ENCODE measurements at regions not wholly inside any gene's neighbourhood (a gene's known extent, or its start where the extent isn't known, plus 50 kb on each side); places are given as distances from the start of the nearest gene placed in this dataset.

- H3K27me3 Mint-ChIP-seq, result peaks cover 1% of the 10 kb centered on the region
- peaks cover 2 to 11% (median 4%) of the 10 kb centered on the region in 3 donors for H3K4me1 Mint-ChIP-seq
- no peaks in the 10 kb centered on the region for H3K9me3 Mint-ChIP-seq
- no peak overlapping the region for H3K4me3 Mint-ChIP-seq
- H3K27ac Mint-ChIP-seq, result no peak overlapping the region
- H3K36me3 Mint-ChIP-seq, result no peaks in the 10 kb centered on the region
These were observed 548.3 kb upstream of the TBL1XR1 start for GRCh38 chr3:177745607-177746005.

- H3K27me3 Mint-ChIP-seq, result peaks cover 1% of the 10 kb centered on the region
- no peak overlapping the region for H3K4me3 Mint-ChIP-seq
- H3K36me3 Mint-ChIP-seq, result no peaks in the 10 kb centered on the region
- H3K9me3 Mint-ChIP-seq, result no peaks in the 10 kb centered on the region
- H3K27ac Mint-ChIP-seq, result no peak overlapping the region
- H3K4me1 Mint-ChIP-seq, result peaks cover 2 to 13% (median 4%) of the 10 kb centered on the region in 3 donors
These were observed 549.2 kb upstream of the TBL1XR1 start for GRCh38 chr3:177746337-177746933.

GRCh38 chr3:177749836-177750235 lies 552.6 kb upstream of the TBL1XR1 start:
- Mint-ChIP-seq H3K27ac (no peak overlapping the region), H3K4me1 (peaks cover 0 to 22% (median 0%) of the 10 kb centered on the region in 3 donors), H3K27me3 (no peaks in the 10 kb centered on the region), H3K9me3 (peaks cover 0 to 2% (median 0%) of the 10 kb centered on the region in 3 donors), H3K36me3 (no peaks in the 10 kb centered on the region), H3K4me3 (no peak overlapping the region)

GRCh38 chr3:177750436-177750835 lies 553.2 kb upstream of the TBL1XR1 start:
- Mint-ChIP-seq H3K27ac (no peak overlapping the region), H3K36me3 (no peaks in the 10 kb centered on the region), H3K4me1 (peaks cover 0 to 22% (median 0%) of the 10 kb centered on the region in 3 donors), H3K9me3 (peaks cover 0 to 2% (median 0%) of the 10 kb centered on the region in 3 donors), H3K27me3 (no peaks in the 10 kb centered on the region), H3K4me3 (no peak overlapping the region)

- Mint-ChIP-seq H3K27me3 (no peaks in the 10 kb centered on the region), H3K27ac (peak overlapping the region in 2 of 3 donors; percentile 15 to 24), H3K4me1 (peaks cover 0 to 12% (median 0%) of the 10 kb centered on the region in 3 donors), H3K9me3 (peaks cover 0 to 2% (median 0%) of the 10 kb centered on the region in 3 donors), H3K4me3 (peak overlapping the region in 1 of 4 donors; percentile 68), H3K36me3 (peaks cover 4% of the 10 kb centered on the region)
These were observed 554.5 kb upstream of the TBL1XR1 start for GRCh38 chr3:177751770-177752169.

DNA sequence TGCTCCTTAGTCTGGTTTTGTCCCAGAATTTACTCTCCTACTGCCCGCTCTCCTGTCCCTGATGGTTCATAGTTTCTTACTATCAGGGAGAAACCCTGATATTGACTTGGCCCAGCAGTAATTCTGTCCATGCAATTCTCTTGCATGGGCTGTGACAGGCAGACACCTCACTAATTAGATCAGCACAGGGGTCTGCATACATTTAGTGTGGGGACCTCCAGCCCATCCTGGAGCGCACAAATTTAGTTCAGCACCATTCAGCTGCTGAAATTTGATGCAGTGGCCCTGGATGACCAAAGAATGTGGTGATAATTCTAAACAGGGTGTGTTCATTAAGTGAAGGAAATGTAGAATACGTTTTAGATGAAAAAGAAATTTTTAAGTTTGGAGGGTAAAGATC lies 555.5 kb upstream of the TBL1XR1 start:
- Mint-ChIP-seq H3K36me3 (peaks cover 4% of the 10 kb centered on the region), H3K4me3 (no peak overlapping the region), H3K4me1 (peaks cover 0 to 11% (median 0%) of the 10 kb centered on the region in 3 donors), H3K9me3 (peaks cover 0 to 2% (median 0%) of the 10 kb centered on the region in 3 donors), H3K27ac (peak overlapping the region in 1 of 3 donors; percentile 28), H3K27me3 (no peaks in the 10 kb centered on the region)

DNA sequence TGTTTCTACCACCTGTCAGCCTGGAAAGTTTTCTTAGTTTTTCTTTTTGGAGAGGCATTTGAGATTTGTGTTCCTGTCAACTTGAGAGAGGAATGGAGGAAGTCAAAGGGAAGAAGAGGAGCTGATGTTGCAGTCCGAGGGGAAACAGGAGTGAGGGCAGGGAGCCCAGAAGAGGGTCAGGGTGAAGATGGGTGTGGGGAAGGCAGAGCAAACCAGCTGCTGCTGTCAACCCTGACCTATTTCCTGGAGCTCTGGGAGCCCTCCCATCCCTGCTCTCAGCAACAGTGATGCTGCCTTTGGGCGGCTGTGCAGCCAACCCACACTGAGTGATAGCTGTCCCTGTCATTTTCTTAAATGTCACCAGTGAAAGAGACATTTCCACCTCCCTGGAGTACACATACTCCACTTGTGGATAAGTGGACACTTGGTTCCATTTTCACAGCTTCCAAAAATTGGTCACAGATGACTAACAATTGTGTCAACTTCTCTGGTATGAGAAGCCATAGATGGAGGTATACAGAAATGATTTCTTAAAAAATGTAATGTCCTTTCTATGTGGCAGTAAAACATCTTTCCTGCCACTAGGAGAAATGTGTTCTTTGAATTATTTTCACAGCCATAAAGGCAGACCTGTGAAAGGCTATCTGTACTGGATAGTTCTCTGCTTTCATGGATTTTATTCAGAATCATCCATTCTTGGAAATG lies 556.3 kb upstream of the TBL1XR1 start:
- no peak overlapping the region for H3K27ac Mint-ChIP-seq

DNA sequence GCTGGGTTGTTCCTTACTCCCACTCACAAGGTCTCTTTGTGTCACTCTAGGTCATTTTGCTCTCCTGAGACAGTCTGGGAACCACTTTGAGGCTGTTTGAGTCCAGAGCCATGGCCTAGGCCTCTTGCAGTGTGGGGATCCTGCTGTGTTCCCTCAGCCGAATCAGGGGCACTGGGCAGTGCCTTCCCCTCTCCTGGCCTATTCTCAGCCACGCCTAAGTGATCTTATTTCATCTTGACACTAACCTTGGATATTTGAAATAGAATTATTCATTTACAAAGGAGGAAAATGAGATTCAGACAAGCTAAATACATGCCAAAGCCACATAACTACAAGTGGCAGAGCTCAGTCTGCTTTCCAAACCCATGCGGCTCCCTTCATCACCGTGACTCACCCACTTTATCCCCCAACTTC lies 557.2 kb upstream of the TBL1XR1 start:
- no peak overlapping the region for H3K4me3 Mint-ChIP-seq
- no peak overlapping the region for H3K27ac Mint-ChIP-seq
- peaks cover 4% of the 10 kb centered on the region for H3K36me3 Mint-ChIP-seq
- peaks cover 0 to 11% (median 0%) of the 10 kb centered on the region in 3 donors for H3K4me1 Mint-ChIP-seq
- no peaks in the 10 kb centered on the region for H3K27me3 Mint-ChIP-seq
- H3K9me3 Mint-ChIP-seq, result peaks cover 0 to 2% (median 0%) of the 10 kb centered on the region in 3 donors

More for the DNA sequence above, 556.3 kb upstream of the TBL1XR1 start:
- Mint-ChIP-seq H3K4me1 (peaks cover 0 to 11% (median 0%) of the 10 kb centered on the region in 3 donors), H3K9me3 (peaks cover 0 to 2% (median 0%) of the 10 kb centered on the region in 3 donors), H3K36me3 (peaks cover 4% of the 10 kb centered on the region), H3K27me3 (no peaks in the 10 kb centered on the region), H3K4me3 (no peak overlapping the region)

- H3K4me3 Mint-ChIP-seq, result no peak overlapping the region
- H3K36me3 Mint-ChIP-seq, result peaks cover 5% of the 10 kb centered on the region
- no peak overlapping the region for H3K27ac Mint-ChIP-seq
These were observed 560.8 kb upstream of the TBL1XR1 start for GRCh38 chr3:177758126-177758525.

DNA sequence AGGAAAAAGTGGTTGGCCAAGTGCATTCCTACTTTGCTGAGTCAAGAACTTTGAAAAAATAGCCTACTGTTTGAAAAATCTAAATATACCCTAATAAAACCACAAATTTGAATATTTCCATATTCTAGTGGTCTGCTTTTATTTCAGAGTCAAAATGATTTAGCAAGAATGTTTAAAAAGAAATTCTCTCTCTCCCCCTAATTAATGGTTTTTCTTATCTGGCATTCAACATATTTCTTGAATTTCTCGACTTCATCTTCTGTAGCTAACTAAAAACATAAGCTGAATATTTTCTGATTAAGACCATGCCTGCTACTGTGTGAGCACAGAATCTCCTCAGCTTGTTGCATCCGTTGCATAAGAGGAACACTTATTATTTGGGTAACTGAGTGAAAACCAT lies 563.5 kb upstream of the TBL1XR1 start:
- Mint-ChIP-seq H3K4me3 (no peak overlapping the region), H3K27me3 (no peaks in the 10 kb centered on the region), H3K27ac (no peak overlapping the region), H3K4me1 (peaks cover 4 to 6% (median 5%) of the 10 kb centered on the region in 3 donors), H3K36me3 (peaks cover 5% of the 10 kb centered on the region), H3K9me3 (no peaks in the 10 kb centered on the region)

More at GRCh38 chr3:177758126-177758525, 560.8 kb upstream of the TBL1XR1 start:
- no peaks in the 10 kb centered on the region for H3K27me3 Mint-ChIP-seq
- H3K4me1 Mint-ChIP-seq, result peaks cover 0 to 5% (median 1%) of the 10 kb centered on the region in 3 donors
- no peaks in the 10 kb centered on the region for H3K9me3 Mint-ChIP-seq

DNA sequence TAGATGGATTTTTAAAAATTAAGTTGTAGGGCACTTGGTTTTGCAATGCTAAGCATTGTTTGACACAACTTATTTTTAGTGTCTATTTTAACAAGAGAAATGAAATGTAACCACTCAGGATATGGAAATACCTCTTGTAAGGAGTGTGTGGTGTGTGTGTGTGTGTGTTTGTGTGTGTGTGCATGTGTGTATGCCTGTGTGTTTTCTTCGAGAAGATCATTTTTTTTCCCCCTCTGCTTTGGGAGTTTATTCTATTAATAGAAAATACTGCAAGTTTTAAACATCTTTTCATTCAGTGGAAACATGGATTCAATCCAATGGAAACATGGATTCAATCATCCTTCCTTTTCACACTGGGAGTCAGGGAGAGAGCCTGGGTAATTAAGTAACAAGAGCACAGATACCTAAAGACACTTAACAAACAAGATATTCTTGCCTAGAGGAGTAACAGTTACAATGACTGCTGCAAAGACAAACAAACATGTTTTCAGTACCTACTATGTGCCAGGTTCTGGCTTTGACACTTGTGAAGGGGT lies 567.2 kb upstream of the TBL1XR1 start:
- H3K4me3 Mint-ChIP-seq, result no peak overlapping the region
- H3K9me3 Mint-ChIP-seq, result peaks cover 2 to 9% (median 4%) of the 10 kb centered on the region in 3 donors
- no peak overlapping the region for H3K27ac Mint-ChIP-seq
- H3K27me3 Mint-ChIP-seq, result no peaks in the 10 kb centered on the region
- H3K36me3 Mint-ChIP-seq, result peaks cover 2% of the 10 kb centered on the region
- H3K4me1 Mint-ChIP-seq, result peaks cover 4 to 6% (median 5%) of the 10 kb centered on the region in 3 donors

DNA sequence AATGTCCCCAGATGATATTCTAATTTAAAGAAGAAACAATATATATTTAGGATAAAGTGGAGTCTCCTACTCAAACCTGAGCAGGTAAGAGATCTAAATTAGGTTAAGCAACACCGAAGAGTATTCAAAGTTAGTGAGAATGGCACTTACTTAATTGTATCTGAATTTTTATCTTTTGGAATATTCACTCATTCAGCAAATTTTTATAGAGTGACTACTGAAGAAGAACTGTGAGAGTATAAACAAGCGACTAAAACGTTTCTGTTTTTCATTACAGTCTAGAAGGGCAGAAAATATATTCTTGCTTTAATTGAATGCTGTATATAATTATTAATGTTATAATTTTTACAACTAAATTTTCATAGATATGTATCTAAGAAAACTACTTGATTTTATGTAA lies 567.7 kb upstream of the TBL1XR1 start:
- no peaks in the 10 kb centered on the region for H3K36me3 Mint-ChIP-seq
- H3K9me3 Mint-ChIP-seq, result peaks cover 2 to 13% (median 4%) of the 10 kb centered on the region in 3 donors
- H3K4me1 Mint-ChIP-seq, result peaks cover 4 to 6% (median 5%) of the 10 kb centered on the region in 3 donors
- no peaks in the 10 kb centered on the region for H3K27me3 Mint-ChIP-seq
- H3K27ac Mint-ChIP-seq, result no peak overlapping the region
- H3K4me3 Mint-ChIP-seq, result no peak overlapping the region

DNA sequence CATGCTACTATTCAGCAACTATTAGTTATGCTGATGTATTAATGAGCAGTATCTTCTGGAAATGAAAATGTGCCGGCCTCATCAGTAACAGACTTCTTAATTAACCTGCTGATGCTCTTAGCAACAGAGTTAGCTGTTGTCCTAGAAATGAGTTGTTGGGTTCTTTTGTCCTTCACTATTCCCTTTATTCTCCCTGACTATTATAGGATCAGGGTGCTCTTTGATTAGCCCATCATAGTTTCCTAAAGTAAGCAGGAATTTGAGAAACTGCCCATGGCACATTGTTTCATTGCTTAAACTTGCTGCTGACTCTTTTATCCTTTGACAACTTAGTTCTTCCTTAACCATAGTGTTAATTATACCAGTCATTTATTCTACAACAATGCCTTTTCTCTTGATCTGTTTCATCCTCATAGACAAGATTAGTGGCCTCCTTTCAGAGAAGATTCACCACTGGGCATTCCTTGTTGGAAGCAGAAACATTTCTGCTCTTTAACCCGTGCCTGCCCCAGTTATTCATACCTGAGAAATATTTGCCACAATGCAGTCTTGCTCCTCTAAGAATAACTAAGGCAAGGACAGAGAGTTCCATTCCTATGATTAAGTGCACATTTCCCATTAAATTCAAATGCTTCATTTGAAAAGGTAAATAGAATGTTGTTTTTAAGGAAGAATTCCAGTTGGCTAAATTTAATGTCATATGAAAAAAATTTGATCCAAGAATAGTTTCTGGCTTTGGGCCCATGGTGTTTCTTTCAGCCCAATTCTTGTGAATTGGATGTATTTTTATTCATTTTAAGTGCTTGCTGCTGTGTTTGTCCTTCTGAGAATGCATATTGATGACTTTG lies 573.3 kb upstream of the TBL1XR1 start:
- Mint-ChIP-seq H3K36me3 (no peaks in the 10 kb centered on the region), H3K4me1 (peaks cover 9 to 11% (median 10%) of the 10 kb centered on the region in 3 donors), H3K4me3 (no peak overlapping the region), H3K9me3 (peaks cover 2 to 15% (median 4%) of the 10 kb centered on the region in 3 donors), H3K27ac (no peak overlapping the region), H3K27me3 (no peaks in the 10 kb centered on the region)

DNA sequence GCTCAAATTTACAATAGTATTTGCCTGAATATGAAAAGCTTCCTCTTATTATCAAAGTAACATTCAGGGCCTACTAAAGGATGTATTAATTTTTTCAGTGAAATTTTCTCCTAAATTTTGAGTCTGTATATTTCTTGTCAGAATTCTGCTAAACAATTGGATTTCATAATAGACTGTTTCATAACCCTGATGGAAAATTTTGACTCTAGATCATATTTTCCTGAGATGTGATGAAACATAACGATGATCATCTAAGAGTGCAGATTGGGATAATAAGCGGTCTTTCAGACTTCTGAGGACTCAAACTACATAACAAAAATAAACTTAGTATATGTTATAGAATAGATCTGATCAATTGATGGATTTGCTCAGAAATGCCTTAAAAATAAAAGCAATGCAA lies 574.5 kb upstream of the TBL1XR1 start:
- H3K9me3 Mint-ChIP-seq, result peaks cover 2 to 15% (median 4%) of the 10 kb centered on the region in 3 donors
- no peak overlapping the region for H3K4me3 Mint-ChIP-seq
- H3K27ac Mint-ChIP-seq, result no peak overlapping the region
- no peaks in the 10 kb centered on the region for H3K27me3 Mint-ChIP-seq
- no peaks in the 10 kb centered on the region for H3K36me3 Mint-ChIP-seq
- H3K4me1 Mint-ChIP-seq, result peaks cover 9 to 11% (median 10%) of the 10 kb centered on the region in 3 donors

Measured in IgD-negative memory B cell (primary cell).